ENCODE measurements at regions not wholly inside any gene's neighbourhood (a gene's known extent, or its start where the extent isn't known, plus 50 kb on each side); places are given as distances from the start of the nearest gene placed in this dataset.

DNA sequence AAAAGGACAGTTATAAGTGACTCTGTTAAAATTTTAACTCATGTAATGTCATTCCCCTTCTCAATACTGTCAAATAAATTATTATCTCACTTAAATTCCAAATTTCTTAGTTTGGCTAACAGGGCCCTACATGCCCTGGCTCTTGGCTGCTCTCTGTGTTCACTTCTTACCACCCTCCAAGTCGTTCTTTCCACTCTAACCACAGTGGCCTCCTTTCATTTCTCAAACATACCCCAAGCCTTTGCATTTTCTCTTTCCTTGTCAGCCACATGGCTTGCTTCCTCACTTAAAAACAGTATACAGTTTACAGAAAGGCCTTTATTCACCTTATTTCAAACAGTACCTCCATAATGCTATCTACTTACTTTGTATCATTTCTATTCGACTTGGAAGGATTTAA, 737.1 kb upstream of the ZWINT start:
- TF ChIP-seq, protein P1, sequence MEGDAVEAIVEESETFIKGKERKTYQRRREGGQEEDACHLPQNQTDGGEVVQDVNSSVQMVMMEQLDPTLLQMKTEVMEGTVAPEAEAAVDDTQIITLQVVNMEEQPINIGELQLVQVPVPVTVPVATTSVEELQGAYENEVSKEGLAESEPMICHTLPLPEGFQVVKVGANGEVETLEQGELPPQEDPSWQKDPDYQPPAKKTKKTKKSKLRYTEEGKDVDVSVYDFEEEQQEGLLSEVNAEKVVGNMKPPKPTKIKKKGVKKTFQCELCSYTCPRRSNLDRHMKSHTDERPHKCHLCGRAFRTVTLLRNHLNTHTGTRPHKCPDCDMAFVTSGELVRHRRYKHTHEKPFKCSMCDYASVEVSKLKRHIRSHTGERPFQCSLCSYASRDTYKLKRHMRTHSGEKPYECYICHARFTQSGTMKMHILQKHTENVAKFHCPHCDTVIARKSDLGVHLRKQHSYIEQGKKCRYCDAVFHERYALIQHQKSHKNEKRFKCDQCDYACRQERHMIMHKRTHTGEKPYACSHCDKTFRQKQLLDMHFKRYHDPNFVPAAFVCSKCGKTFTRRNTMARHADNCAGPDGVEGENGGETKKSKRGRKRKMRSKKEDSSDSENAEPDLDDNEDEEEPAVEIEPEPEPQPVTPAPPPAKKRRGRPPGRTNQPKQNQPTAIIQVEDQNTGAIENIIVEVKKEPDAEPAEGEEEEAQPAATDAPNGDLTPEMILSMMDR (IDR thresholded peaks at IDR 0.05; ENCODE audit: control insufficient read depth, extremely low read depth, insufficient read depth) = no peak
- DNase-seq (ENCODE audit: low read depth) = no peak
- H3K4me3 ChIP-seq (ENCODE audit: low read depth, low read length) = no peak overlapping the region

DNA sequence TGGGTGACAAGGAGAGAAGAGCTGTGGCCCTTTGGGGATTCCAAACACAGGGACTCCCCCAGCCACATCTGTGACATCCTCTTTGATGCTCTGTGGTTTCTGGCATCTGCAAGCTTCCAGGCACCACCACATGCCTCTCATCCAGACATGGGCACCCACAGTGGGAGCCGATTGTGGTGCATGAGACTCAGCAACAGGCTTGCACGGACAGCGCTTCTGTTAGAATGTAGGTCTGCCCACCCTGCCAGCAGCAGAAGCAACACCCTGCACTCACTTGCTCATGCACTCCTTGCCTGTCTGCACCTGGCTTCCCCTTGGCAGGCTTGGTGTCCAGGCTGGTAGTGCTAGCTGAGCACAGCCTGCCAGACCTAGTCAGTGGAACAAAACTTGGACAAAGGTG, 735.0 kb upstream of the ZWINT start:
- TF ChIP-seq, protein P1 (IDR thresholded peaks at IDR 0.05; ENCODE audit: control insufficient read depth, extremely low read depth, insufficient read depth) = no peak
- H3K4me3 ChIP-seq (ENCODE audit: low read depth, low read length) = no peak overlapping the region
- DNase-seq (ENCODE audit: low read depth) = no peak

DNA sequence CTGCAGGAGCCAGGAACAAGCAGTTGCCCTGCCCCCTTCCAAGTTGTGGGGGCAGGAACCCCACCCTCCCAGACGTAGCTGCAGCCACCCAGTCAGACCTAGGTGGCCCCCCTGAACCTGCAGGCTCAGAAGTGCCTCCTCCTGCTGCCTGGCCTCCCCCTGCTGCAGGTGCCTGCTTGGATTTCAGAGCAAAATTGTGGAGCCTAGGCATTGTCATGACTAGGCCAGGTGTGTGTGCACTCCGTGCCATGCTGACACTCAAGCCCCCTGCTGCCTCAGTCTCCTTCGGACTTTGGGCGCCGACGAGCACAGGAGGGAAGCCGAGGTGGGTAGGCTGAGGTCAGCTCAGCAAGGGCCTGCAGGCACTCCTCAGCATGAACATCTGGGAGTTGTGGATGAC, 733.9 kb upstream of the ZWINT start:
- TF ChIP-seq, protein P1 (IDR thresholded peaks at IDR 0.05; ENCODE audit: control insufficient read depth, extremely low read depth, insufficient read depth) = no peak
- H3K4me3 ChIP-seq (ENCODE audit: low read depth, low read length) = no peak overlapping the region
- no peak for DNase-seq (ENCODE audit: low read depth)

DNA sequence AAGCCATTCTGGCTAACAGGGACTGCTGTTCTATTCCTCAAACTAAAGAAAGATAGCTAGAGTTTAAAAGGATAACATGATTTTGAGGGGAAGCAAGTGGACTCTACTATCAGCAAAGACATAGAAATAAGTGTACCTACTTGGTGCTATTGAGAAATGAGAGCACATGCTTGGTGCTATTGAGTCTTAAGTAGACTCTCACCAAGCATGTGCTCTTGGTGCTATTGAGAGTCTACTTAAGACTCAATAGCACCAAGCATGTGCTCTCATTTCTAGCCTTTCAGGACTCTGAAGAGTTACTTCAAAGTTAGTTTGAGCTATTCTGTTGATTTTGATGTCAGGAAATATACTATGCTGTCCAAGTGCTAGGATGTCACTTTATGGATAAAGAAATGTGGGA, 733.0 kb upstream of the ZWINT start:
- no peak for DNase-seq (ENCODE audit: low read depth)
- TF ChIP-seq, protein P1 (IDR thresholded peaks at IDR 0.05; ENCODE audit: control insufficient read depth, extremely low read depth, insufficient read depth) = no peak
- H3K4me3 ChIP-seq (ENCODE audit: low read depth, low read length) = no peak overlapping the region

DNA sequence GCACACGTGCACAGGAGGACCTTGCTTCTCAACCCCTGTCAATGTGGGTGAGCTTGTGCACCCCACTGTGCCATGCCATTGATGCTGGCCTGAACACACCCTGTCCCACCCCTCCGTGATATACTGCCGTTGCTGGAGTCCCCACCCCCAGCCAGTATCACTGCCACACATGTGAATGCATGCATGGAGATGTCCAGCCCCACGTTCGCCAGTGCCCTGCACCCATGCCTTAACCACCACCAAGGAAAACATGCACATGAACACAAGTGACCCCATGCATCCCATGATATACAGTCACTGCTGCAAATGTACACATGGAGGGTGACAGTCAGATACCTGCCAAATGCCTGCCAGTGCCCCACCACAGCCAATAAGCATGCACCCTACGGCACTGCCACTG, 692.5 kb upstream of the ZWINT start:
- no peak for DNase-seq (ENCODE audit: low read depth)
- no peak overlapping the region for H3K4me3 ChIP-seq (ENCODE audit: low read depth, low read length)
- TF ChIP-seq, protein P1 (IDR thresholded peaks at IDR 0.05; ENCODE audit: control insufficient read depth, extremely low read depth, insufficient read depth) = no peak

DNA sequence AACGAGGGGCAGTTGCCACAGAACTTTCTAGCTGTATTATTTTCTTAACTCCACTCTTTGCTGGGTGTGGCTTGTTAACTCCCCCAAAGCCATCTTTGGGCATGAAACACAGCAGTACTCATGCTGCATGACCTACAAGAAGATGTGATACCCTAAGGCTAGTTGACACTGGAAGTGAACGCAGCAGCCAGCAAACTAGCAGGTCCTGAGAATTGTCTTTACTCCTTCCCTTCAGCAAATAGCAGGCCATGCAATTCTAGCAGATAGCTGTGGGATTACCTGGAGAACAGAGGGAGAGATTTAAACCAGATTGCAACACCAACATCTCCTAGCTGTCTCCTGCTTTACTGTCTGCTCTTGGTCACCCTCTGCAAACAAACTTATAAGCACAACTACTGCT, 688.0 kb upstream of the ZWINT start:
- DNase-seq (ENCODE audit: low read depth) = no peak
- no peak overlapping the region for H3K4me3 ChIP-seq (ENCODE audit: low read depth, low read length)
- TF ChIP-seq, protein P1 (IDR thresholded peaks at IDR 0.05; ENCODE audit: control insufficient read depth, extremely low read depth, insufficient read depth) = no peak

DNA sequence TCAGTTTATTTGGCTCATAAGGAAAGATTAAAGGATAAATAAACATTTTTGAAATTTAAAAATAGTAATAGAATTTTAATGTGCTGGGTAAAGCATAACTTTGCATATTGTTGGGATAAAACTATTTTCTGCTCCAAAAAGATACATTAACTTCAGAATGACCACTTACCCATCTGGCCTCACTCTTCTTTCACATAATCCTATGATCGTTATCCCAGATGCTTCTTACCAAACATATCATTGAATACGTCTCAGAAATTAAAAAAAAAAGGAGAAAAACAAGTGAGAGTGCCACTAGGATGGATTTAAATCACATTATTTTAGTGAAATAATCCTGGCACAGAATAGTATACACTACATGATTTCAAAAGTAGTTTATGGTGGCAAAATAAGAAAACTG, 677.5 kb upstream of the ZWINT start:
- TF ChIP-seq, protein P1 (IDR thresholded peaks at IDR 0.05; ENCODE audit: control insufficient read depth, extremely low read depth, insufficient read depth) = no peak
- no peak overlapping the region for H3K4me3 ChIP-seq (ENCODE audit: low read depth, low read length)
- DNase-seq (ENCODE audit: low read depth) = no peak
